ENCODE measurements at regions not wholly inside any gene's neighbourhood (a gene's known extent, or its start where the extent isn't known, plus 50 kb on each side); places are given as distances from the start of the nearest gene placed in this dataset.

- TF ChIP-seq CTCF (conservative IDR thresholded peaks at IDR 0.05; ENCODE audit: low read depth, low read length) (no peak), EZH2 (IDR thresholded peaks at IDR 0.05; ENCODE audit: low read length, unreplicated experiment) (no peak), EZH2phosphoT487 (IDR thresholded peaks at IDR 0.05; ENCODE audit: borderline replicate concordance, low read length) (no peak)
Measured at GRCh38 chr6:135568379-135568778, 70.8 kb upstream of the AHI1 start.
